ENCODE measurements at regions not wholly inside any gene's neighbourhood (a gene's known extent, or its start where the extent isn't known, plus 50 kb on each side); places are given as distances from the start of the nearest gene placed in this dataset.

DNA sequence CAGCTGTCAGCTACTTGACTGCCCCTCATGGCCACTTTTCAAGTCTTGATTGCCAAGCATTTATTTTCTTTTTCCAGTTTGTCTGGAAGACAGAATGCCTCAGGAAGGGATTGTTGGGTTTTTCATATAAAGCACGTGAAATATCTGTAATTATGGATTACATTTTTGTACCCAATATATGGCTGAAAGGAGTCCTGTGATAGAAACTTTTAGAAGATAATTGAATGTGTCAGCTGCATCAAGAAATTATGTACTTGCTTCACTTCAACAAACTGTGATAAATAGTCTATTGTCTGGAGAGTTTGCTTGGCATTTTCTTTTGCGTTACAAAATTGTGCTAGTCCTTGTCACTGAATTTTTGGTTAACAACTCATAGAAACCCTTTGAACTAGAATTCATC is 247.9 kb upstream of the SLCO3A1 start:
- DNase-seq (ENCODE audit: insufficient read length, low spot score, missing footprints), result no peak
- no peak overlapping the region for H3K27ac ChIP-seq (ENCODE audit: low read depth, low read length)
- H3K4me2 ChIP-seq (ENCODE audit: insufficient read depth, low read length), result no peak overlapping the region
- H3K4me1 ChIP-seq (ENCODE audit: insufficient read depth, low read length), result no peaks in the 10 kb centered on the region
- H2AFZ ChIP-seq (ENCODE audit: low read length), result no peak overlapping the region
- TF ChIP-seq CTCF (IDR thresholded peaks at IDR 0.05; ENCODE audit: extremely low read depth, low read depth, low read length), result no peak
- no peaks in the 10 kb centered on the region for H3K36me3 ChIP-seq (ENCODE audit: insufficient read depth, low read length)
- H3K9me3 ChIP-seq (ENCODE audit: low read depth, low read length), result no peaks in the 10 kb centered on the region
- H3K79me2 ChIP-seq (ENCODE audit: insufficient read depth, low read length), result no peaks in the 10 kb centered on the region
- H3K4me3 ChIP-seq (ENCODE audit: insufficient read depth, low read length), result no peak overlapping the region
- peaks cover 3% of the 10 kb centered on the region for H3K27me3 ChIP-seq (ENCODE audit: insufficient read depth, low read length)
- no peaks in the 10 kb centered on the region for H4K20me1 ChIP-seq (ENCODE audit: insufficient read depth, low read length)

DNA sequence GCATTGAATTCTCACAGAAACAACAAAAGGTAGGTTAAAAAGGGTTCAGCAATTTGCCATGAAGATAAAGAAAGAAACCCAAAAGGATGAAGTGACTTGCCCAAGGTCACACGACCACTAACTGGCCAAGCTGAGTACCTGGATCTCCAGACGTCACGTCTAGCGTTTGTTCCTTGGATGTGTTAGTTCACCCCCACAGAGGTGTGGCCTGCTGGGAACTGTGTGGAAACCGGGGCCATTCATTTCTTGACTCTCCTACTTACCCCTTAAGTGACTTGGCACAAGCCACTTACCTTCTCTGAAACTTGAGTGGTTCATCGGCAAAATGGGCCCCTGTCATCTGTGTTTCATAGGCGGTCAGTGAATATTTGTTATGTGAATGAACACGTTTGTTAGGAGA is 244.3 kb upstream of the SLCO3A1 start:
- H2AFZ ChIP-seq (ENCODE audit: low read length), result no peak overlapping the region
- no peaks in the 10 kb centered on the region for H3K79me2 ChIP-seq (ENCODE audit: insufficient read depth, low read length)
- peaks cover 3% of the 10 kb centered on the region for H3K27me3 ChIP-seq (ENCODE audit: insufficient read depth, low read length)
- no peak overlapping the region for H3K4me3 ChIP-seq (ENCODE audit: insufficient read depth, low read length)
- H3K27ac ChIP-seq (ENCODE audit: low read depth, low read length), result no peak overlapping the region
- no peaks in the 10 kb centered on the region for H3K36me3 ChIP-seq (ENCODE audit: insufficient read depth, low read length)
- no peak overlapping the region for H3K4me2 ChIP-seq (ENCODE audit: insufficient read depth, low read length)
- no peaks in the 10 kb centered on the region for H4K20me1 ChIP-seq (ENCODE audit: insufficient read depth, low read length)
- no peak for TF ChIP-seq CTCF (IDR thresholded peaks at IDR 0.05; ENCODE audit: extremely low read depth, low read depth, low read length)
- DNase-seq (ENCODE audit: insufficient read length, low spot score, missing footprints), result no peak
- no peaks in the 10 kb centered on the region for H3K4me1 ChIP-seq (ENCODE audit: insufficient read depth, low read length)
- H3K9me3 ChIP-seq (ENCODE audit: low read depth, low read length), result no peaks in the 10 kb centered on the region

DNA sequence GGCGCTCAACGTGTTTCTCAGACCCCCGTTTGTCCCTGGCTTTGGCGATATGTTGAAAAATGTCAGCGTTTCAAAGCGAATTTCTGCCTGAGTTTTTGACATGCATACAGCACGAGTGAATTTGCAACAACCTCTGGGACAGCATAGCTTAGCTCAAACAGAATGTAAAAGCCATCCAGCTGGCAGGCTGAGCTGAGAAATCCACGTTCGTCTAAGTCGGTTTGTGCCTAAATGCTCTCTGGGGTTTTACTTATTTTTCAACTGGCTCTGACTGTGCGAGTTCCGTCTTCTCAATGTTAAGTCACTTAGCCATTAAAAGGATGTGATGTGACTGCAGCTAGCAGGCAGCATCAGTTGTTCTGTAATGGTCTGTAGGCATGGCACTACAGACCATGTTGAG is 243.5 kb upstream of the SLCO3A1 start:
- no peaks in the 10 kb centered on the region for H4K20me1 ChIP-seq (ENCODE audit: insufficient read depth, low read length)
- no peak for TF ChIP-seq CTCF (IDR thresholded peaks at IDR 0.05; ENCODE audit: extremely low read depth, low read depth, low read length)

DNA sequence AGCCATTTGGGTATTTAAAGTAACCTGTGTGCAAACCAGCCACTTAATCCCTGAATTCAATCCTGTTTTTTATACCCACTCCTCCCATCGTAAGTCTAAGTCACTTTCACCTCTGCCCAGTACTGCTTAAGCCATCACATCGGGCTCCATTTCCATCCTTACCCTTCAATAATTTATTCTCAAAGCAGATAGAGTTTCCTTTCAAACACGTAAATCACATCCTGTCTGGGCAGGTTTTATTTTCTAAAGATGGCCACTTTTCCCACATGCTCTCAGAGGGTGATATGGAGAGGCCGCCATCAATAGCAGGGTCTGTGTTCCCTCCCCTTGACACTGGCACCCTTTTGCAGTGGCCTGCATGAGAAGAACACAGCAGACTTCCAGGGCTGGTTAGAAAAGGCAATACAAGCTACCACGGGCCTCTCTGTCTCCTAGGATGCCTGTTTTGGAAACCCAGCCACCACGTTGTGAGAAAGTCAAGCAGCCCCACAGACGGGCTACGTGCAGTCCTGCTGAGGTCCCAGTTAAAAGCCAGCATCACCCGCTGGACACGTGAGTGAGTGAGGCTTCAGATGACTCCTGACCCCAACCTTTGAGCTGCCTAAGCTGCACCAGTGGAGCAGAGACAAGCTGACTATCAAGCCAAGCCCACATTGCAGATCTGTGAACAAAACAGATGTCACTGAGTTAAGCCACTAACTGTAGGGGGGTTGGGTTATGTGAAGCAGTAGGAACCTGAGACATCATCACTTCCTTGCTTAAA is 241.8 kb upstream of the SLCO3A1 start:
- no peak overlapping the region for H3K27ac ChIP-seq (ENCODE audit: low read depth, low read length)

More for the DNA sequence above, 243.5 kb upstream of the SLCO3A1 start:
- DNase-seq (ENCODE audit: insufficient read length, low spot score, missing footprints), result no peak
- Histone ChIP-seq H3K4me2 (ENCODE audit: insufficient read depth, low read length) (no peak overlapping the region), H3K79me2 (ENCODE audit: insufficient read depth, low read length) (no peaks in the 10 kb centered on the region), H2AFZ (ENCODE audit: low read length) (peak overlapping the region; percentile 22), H3K9me3 (ENCODE audit: low read depth, low read length) (no peaks in the 10 kb centered on the region), H3K27me3 (ENCODE audit: insufficient read depth, low read length) (peaks cover 3% of the 10 kb centered on the region), H3K4me3 (ENCODE audit: insufficient read depth, low read length) (no peak overlapping the region), H3K36me3 (ENCODE audit: insufficient read depth, low read length) (no peaks in the 10 kb centered on the region), H3K27ac (ENCODE audit: low read depth, low read length) (no peak overlapping the region), H3K4me1 (ENCODE audit: insufficient read depth, low read length) (no peaks in the 10 kb centered on the region)

More for the DNA sequence above, 241.8 kb upstream of the SLCO3A1 start:
- no peak for TF ChIP-seq CTCF (IDR thresholded peaks at IDR 0.05; ENCODE audit: extremely low read depth, low read depth, low read length)
- H3K9me3 ChIP-seq (ENCODE audit: low read depth, low read length), result no peaks in the 10 kb centered on the region
- no peaks in the 10 kb centered on the region for H3K36me3 ChIP-seq (ENCODE audit: insufficient read depth, low read length)
- H3K4me2 ChIP-seq (ENCODE audit: insufficient read depth, low read length), result no peak overlapping the region
- DNase-seq (ENCODE audit: insufficient read length, low spot score, missing footprints), result no peak
- H3K79me2 ChIP-seq (ENCODE audit: insufficient read depth, low read length), result no peaks in the 10 kb centered on the region
- no peaks in the 10 kb centered on the region for H4K20me1 ChIP-seq (ENCODE audit: insufficient read depth, low read length)
- no peak overlapping the region for H2AFZ ChIP-seq (ENCODE audit: low read length)
- H3K4me1 ChIP-seq (ENCODE audit: insufficient read depth, low read length), result no peaks in the 10 kb centered on the region
- H3K4me3 ChIP-seq (ENCODE audit: insufficient read depth, low read length), result no peak overlapping the region
- H3K27me3 ChIP-seq (ENCODE audit: insufficient read depth, low read length), result peaks cover 3% of the 10 kb centered on the region
